Endothelial cell of umbilical vein (primary cell): ENCODE measurements at regions not wholly inside any gene's neighbourhood (a gene's known extent, or its start where the extent isn't known, plus 50 kb on each side); places are given as distances from the start of the nearest gene placed in this dataset.
"Not testable (repeated sequence)": the region's sequence is repeated elsewhere in the genome, so short reads cannot be mapped to it uniquely, and the experiment has no call there.

Source experiments
- BruUV-seq: library from RNA; stranded (reverse); fragments of 400-500 nt; replicated peaks from 2 replicates; lab custom pipeline; 2021; lab: Mats Ljungman, UMichigan
- CTCF ChIA-PET: fragments of 300-600, 350-600 bp; sonication (Branson Sonifier 250); formaldehyde crosslinking; loops from one replicate; lab custom pipeline; 2021; ENCODE audit warnings: antibody characterized with exemption, inconsistent platforms; lab: Charles Lee
- POLR2A ChIA-PET: fragments of 300-600, 350-600 bp; sonication (Branson Sonifier 250); formaldehyde crosslinking; loops from one replicate; lab custom pipeline; 2021; ENCODE audit warnings: antibody characterized with exemption, inconsistent platforms; lab: Charles Lee
- DNase-seq: peaks from one replicate; pipeline ENCODE4 v3.0.0-alpha.2; 2011; ENCODE audit warnings: low read depth, low spot score
- FAIRE-seq: peaks from 2 replicates; lab custom pipeline; 2011; peaks lifted over from hg19 to GRCh38; lab: Jason Lieb, UNC
- H2AFZ ChIP-seq: 2 replicates; pipeline ENCODE4 v1.6.0; 2012; ENCODE audit warnings: low read depth, low read length, control low read depth, inconsistent platforms
- H3K27ac ChIP-seq: 2 replicates; pipeline ENCODE4 v1.5.1; 2011; ENCODE audit warnings: low read depth, mild to moderate bottlenecking, control low read depth, low read length, moderate library complexity; ENCODE audit not compliant: insufficient read depth
- H3K27me3 ChIP-seq, 2 experiments: 2 replicates each; pipeline versions ENCODE4 v1.6.0 to v1.6.1; 2011; ENCODE audit warnings: low read length in 2 of 2, mixed read lengths in 1 of 2; ENCODE audit not compliant: control insufficient read depth in 2 of 2, insufficient read depth in 2 of 2
- H3K36me3 ChIP-seq, 2 experiments: 2 replicates in 1 of 2; 3 replicates in 1 of 2; pipeline ENCODE4 v1.5.1; 2011; ENCODE audit warnings: low read length in 2 of 2, mild to moderate bottlenecking in 1 of 2, moderate library complexity in 1 of 2; ENCODE audit not compliant: control insufficient read depth in 2 of 2, insufficient read depth in 2 of 2; ENCODE audit errors: extremely low read depth in 1 of 2
- H3K4me1 ChIP-seq: 3 replicates; pipeline ENCODE4 v1.5.1; 2011; ENCODE audit warnings: mild to moderate bottlenecking, low read length; ENCODE audit not compliant: control insufficient read depth, insufficient read depth; ENCODE audit errors: extremely low read depth
- H3K4me2 ChIP-seq: 2 replicates; pipeline ENCODE4 v1.6.1; 2011; ENCODE audit warnings: low read length, control low read depth, mixed read lengths; ENCODE audit not compliant: insufficient read depth
- H3K4me3 ChIP-seq, 3 experiments: fragments of 200-600 bp in 1 of 3; sonication (generic), shearing (Covaris generic) in 1 of 3; replicated peaks in 1 of 3; 2 replicates each; pipeline ENCODE4 v1.5.1; 2011 to 2016; ENCODE audit warnings: control low read depth in 3 of 3, low read length in 3 of 3, mild to moderate bottlenecking in 2 of 3, inconsistent platforms in 1 of 3, low read depth in 1 of 3, moderate library complexity in 1 of 3; ENCODE audit not compliant: insufficient read depth in 1 of 3
- H3K79me2 ChIP-seq: 2 replicates; pipeline ENCODE4 v1.6.0; 2012; ENCODE audit warnings: low read length, inconsistent platforms; ENCODE audit not compliant: control insufficient read depth, insufficient read depth
- H3K9ac ChIP-seq: replicated peaks from 2 replicates; pipeline ENCODE3; 2011; ENCODE audit warnings: low read length, control low read depth; ENCODE audit not compliant: insufficient read depth; ENCODE audit errors: extremely low read depth
- H3K9me1 ChIP-seq: replicated peaks from 3 replicates; pipeline ENCODE4 v1.6.0; 2011; ENCODE audit warnings: mild to moderate bottlenecking, low read length; ENCODE audit not compliant: control insufficient read depth, insufficient read depth; ENCODE audit errors: extremely low read depth
- H3K9me3 ChIP-seq: replicated peaks from 2 replicates; pipeline ENCODE4 v1.5.1; 2012; ENCODE audit warnings: low read length, inconsistent platforms; ENCODE audit not compliant: control insufficient read depth, insufficient read depth
- H4K20me1 ChIP-seq: replicated peaks from 2 replicates; pipeline ENCODE3; 2011; ENCODE audit warnings: mild to moderate bottlenecking, low read length; ENCODE audit not compliant: control insufficient read depth, insufficient read depth; ENCODE audit errors: extremely low read depth
- EZH2 ChIP-seq: IDR thresholded peaks from 2 replicates; pipeline ENCODE4 v1.6.1; 2012; ENCODE audit warnings: borderline replicate concordance, low read depth, mild to moderate bottlenecking, moderate library complexity, low read length, inconsistent platforms; ENCODE audit not compliant: severe bottlenecking
- FOS ChIP-seq: IDR thresholded peaks from 2 replicates; pipeline ENCODE4 v1.6.1; 2011; ENCODE audit warnings: mild to moderate bottlenecking, low read length, moderate library complexity, borderline replicate concordance; ENCODE audit not compliant: insufficient read depth
- GATA2 ChIP-seq: IDR thresholded peaks from 2 replicates; pipeline ENCODE4 v1.7.0; 2011; ENCODE audit warnings: low read depth, mild to moderate bottlenecking, moderate library complexity, mixed read lengths, low read length; ENCODE audit not compliant: insufficient read length, insufficient read depth
- JUN ChIP-seq: IDR thresholded peaks from 2 replicates; pipeline ENCODE4 v1.6.1; 2011; ENCODE audit warnings: borderline replicate concordance, low read depth; ENCODE audit not compliant: insufficient read length, insufficient read depth
- MYC ChIP-seq: IDR thresholded peaks from one replicate; pipeline ENCODE4 v1.6.1; 2011; ENCODE audit warnings: mild to moderate bottlenecking, low read depth, low read length
- POLR2A ChIP-seq: IDR thresholded peaks from 2 replicates; pipeline ENCODE4 v1.6.1; 2012; ENCODE audit warnings: low read depth, mild to moderate bottlenecking, control low read depth, low read length
- POLR2AphosphoS5 ChIP-seq: IDR thresholded peaks from 2 replicates; pipeline ENCODE4 v1.6.1; 2012; ENCODE audit warnings: low read depth, mild to moderate bottlenecking, control low read depth, low read length, moderate library complexity; ENCODE audit not compliant: insufficient read depth
- dilution Hi-C: fragments of 300-500 bp; cut with MboI; formaldehyde crosslinking; loops from one replicate; pipeline ENCODE4 v1.15.0; 2019; ENCODE audit warnings: low sequenced_read_pairs; ENCODE audit not compliant: extremely low pct_ligation_motif_present
- intact Hi-C: fragments of 100-400 bp; cut with micrococcal nuclease; formaldehyde crosslinking; loops from one replicate; pipeline ENCODE4 v1.10.0; 2022
- TF ChIP-seq, protein P1 (sequence below), 2 donors: IDR thresholded peaks; 1 replicate in 1 of 2; 2 replicates in 1 of 2; pipeline ENCODE4 v1.5.1; 2011; ENCODE audit warnings: low read length in 2 of 2, mild to moderate bottlenecking in 2 of 2, moderate library complexity in 2 of 2, control low read depth in 1 of 2, inconsistent platforms in 1 of 2, low read depth in 1 of 2; ENCODE audit not compliant: insufficient read depth in 1 of 2; ENCODE audit errors: extremely low read depth in 1 of 2
- TF ChIP-seq, protein P2 (sequence below): IDR thresholded peaks from 2 replicates; pipeline ENCODE4 v1.6.1; 2011; ENCODE audit not compliant: insufficient read depth, insufficient read length

DNA sequence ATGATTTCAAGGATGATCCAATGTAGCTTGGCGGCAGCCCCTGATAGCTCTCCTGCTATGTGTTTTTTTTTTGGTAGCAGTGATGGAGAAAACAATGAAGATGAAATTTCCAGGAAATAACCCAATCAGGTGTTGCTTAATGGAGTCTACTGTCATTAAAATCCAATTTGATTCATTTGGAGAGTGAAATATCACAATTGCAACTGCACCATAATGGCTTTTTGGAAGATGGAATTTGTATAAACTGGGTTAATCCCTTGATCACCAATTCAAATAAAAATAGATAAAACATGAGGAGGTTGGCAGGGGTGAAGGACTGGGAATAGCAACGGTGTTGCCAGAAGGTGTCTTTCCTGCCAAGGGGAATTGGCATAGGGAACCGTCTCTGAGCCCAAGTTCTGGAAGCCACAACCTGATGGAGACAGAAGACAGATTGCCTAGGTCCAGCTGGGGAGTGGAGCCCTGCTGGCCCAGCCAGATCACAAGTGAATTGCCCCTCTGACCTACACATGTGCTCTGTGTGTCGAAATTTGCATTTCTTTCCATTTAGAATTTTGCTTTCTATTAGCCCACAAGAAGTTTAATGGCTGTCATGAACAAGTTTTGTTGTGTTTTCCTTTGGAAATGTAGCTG is 170.3 kb upstream of the SPRED2 start:
- no peaks in the 10 kb centered on the region for H4K20me1 ChIP-seq
- H3K9ac ChIP-seq: no peak overlapping the region
- no peak for FAIRE-seq
- H3K4me3 ChIP-seq: no peak overlapping the region
- no peak for DNase-seq
- ChIA-PET CTCF (no interaction called here), POLR2A (no interaction called here)
- peaks cover 8 to 16% of the 10 kb centered on the region in 2 experiments for H3K27me3 ChIP-seq
- no peaks in the 10 kb centered on the region for H3K9me3 ChIP-seq
- no peak overlapping the region for H3K27ac ChIP-seq
- H3K4me2 ChIP-seq: no peak overlapping the region
- H3K79me2 ChIP-seq: no peaks in the 10 kb centered on the region
- dilution Hi-C loops (no loop called here), intact Hi-C loops (no loop called here)
- H3K4me1 ChIP-seq: no peaks in the 10 kb centered on the region
- H3K9me1 ChIP-seq: no peaks in the 10 kb centered on the region
- no peaks in the 10 kb centered on the region for H3K36me3 ChIP-seq
- BruUV-seq: no TSS peak
- TF ChIP-seq, protein P1, sequence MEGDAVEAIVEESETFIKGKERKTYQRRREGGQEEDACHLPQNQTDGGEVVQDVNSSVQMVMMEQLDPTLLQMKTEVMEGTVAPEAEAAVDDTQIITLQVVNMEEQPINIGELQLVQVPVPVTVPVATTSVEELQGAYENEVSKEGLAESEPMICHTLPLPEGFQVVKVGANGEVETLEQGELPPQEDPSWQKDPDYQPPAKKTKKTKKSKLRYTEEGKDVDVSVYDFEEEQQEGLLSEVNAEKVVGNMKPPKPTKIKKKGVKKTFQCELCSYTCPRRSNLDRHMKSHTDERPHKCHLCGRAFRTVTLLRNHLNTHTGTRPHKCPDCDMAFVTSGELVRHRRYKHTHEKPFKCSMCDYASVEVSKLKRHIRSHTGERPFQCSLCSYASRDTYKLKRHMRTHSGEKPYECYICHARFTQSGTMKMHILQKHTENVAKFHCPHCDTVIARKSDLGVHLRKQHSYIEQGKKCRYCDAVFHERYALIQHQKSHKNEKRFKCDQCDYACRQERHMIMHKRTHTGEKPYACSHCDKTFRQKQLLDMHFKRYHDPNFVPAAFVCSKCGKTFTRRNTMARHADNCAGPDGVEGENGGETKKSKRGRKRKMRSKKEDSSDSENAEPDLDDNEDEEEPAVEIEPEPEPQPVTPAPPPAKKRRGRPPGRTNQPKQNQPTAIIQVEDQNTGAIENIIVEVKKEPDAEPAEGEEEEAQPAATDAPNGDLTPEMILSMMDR (IDR thresholded peaks at IDR 0.05; ENCODE audit: extremely low read depth in 1 of 2, insufficient read depth in 1 of 2, low read depth in 1 of 2, low read length in 2 of 2): no peak
- TF ChIP-seq JUN (no peak), MYC (no peak), POLR2AphosphoS5 (no peak), POLR2A (no peak), GATA2 (no peak), FOS (no peak), EZH2 (no peak)
- TF ChIP-seq, protein P2, sequence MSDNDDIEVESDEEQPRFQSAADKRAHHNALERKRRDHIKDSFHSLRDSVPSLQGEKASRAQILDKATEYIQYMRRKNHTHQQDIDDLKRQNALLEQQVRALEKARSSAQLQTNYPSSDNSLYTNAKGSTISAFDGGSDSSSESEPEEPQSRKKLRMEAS: no peak
- no peak overlapping the region for H2AFZ ChIP-seq

DNA sequence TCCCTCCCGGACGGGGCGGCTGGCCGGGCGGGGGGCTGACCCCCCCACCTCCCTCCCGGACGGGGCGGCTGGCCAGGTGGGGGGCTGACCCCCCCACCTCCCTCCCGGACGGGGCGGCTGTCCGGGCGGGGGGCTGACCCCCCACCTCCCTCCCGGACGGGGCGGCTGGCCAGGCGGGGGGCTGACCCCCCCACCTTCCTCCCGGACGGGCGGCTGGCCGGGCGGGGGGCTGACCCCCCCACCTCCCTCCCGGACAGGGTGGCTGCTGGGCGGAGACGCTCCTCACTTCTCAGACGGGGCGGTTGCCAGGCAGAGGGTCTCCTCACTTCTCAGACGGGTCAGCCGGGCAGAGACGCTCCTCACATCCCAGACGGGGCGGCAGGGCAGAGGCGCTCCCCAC is 168.5 kb upstream of the SPRED2 start:
- H3K4me3 ChIP-seq, H3K27ac ChIP-seq, H3K9ac ChIP-seq, intact Hi-C loops, H3K36me3 ChIP-seq, dilution Hi-C loops, H3K9me3 ChIP-seq, H4K20me1 ChIP-seq, H3K79me2 ChIP-seq, H3K4me2 ChIP-seq, H2AFZ ChIP-seq, CTCF ChIA-PET, DNase-seq, POLR2A ChIA-PET, H3K4me1 ChIP-seq, H3K9me1 ChIP-seq, BruUV-seq, FAIRE-seq, H3K27me3 ChIP-seq: not testable (repeated sequence)

DNA sequence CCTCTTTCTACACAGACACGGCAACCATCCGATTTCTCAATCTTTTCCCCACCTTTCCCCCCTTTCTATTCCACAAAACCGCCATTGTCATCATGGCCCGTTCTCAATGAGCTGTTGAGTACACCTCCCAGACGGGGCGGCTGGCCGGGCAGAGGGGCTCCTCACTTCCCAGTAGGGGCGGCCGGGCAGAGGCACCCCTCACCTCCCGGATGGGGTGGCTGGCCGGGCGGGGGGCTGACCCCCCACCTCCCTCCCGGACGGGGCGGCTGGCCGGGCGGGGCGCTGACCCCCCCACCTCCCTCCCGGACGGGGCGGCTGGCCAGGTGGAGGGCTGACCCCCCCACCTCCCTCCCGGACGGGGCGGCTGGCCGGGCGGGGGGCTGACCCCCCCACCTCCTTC is 168.0 kb upstream of the SPRED2 start:
- H3K9ac ChIP-seq, H3K4me2 ChIP-seq, FAIRE-seq, CTCF ChIA-PET, intact Hi-C loops, H3K27ac ChIP-seq, dilution Hi-C loops, H3K9me1 ChIP-seq, POLR2A ChIA-PET, H3K27me3 ChIP-seq, H3K9me3 ChIP-seq, H2AFZ ChIP-seq, H3K36me3 ChIP-seq, H3K79me2 ChIP-seq, BruUV-seq, H3K4me1 ChIP-seq, H4K20me1 ChIP-seq, H3K4me3 ChIP-seq, DNase-seq: not testable (repeated sequence)
